Lung (tissue), 11 donors: ENCODE measurements at regions not wholly inside any gene's neighbourhood (a gene's known extent, or its start where the extent isn't known, plus 50 kb on each side); places are given as distances from the start of the nearest gene placed in this dataset.
"Not testable (repeated sequence)": the region's sequence is repeated elsewhere in the genome, so short reads cannot be mapped to it uniquely, and the experiment has no call there.

ENCODE experiments used
- ATAC-seq: fragments of 200-7000 bp; cut with Tn5 transposase; one replicate; pipeline ENCODE4 v1.9.1; 2020; ENCODE audit warnings: moderate number of reproducible peaks; ENCODE audit not compliant: insufficient read depth, low FRiP score
- DNase-seq, 3 donors: peaks; one replicate each; pipeline ENCODE4 v3.0.0-alpha.2; 2013 to 2017
- H3K27ac ChIP-seq, 2 donors: one replicate each; pipeline ENCODE4 v1.5.1; 2013; ENCODE audit warnings: mild to moderate bottlenecking in 2 of 2, moderate library complexity in 2 of 2, control low read depth in 1 of 2, inconsistent platforms in 1 of 2, low read depth in 1 of 2, low read length in 1 of 2
- H3K27me3 ChIP-seq, 3 donors: one replicate each; pipeline ENCODE4 v1.5.1; 2013; ENCODE audit warnings: low read length in 2 of 3; ENCODE audit not compliant: control insufficient read depth in 3 of 3, insufficient read depth in 3 of 3
- H3K36me3 ChIP-seq, 4 donors: one replicate each; pipeline ENCODE4 v1.5.1; 2013; ENCODE audit warnings: low read length in 4 of 4, mild to moderate bottlenecking in 1 of 4, moderate library complexity in 1 of 4; ENCODE audit not compliant: control insufficient read depth in 4 of 4, insufficient read depth in 4 of 4
- H3K4me1 ChIP-seq, 5 donors: one replicate each; pipeline ENCODE4 v1.5.1; 2013; ENCODE audit warnings: low read length in 5 of 5, mild to moderate bottlenecking in 2 of 5, moderate library complexity in 1 of 5; ENCODE audit not compliant: control insufficient read depth in 5 of 5, insufficient read depth in 5 of 5
- H3K4me3 ChIP-seq: one replicate; pipeline ENCODE4 v1.5.1; 2013; ENCODE audit warnings: mild to moderate bottlenecking, control low read depth, moderate library complexity
- H3K9ac ChIP-seq, 2 donors: one replicate each; pipeline ENCODE4 v1.5.1; 2013; ENCODE audit warnings: low read length in 2 of 2, control low read depth in 1 of 2; ENCODE audit not compliant: insufficient read depth in 1 of 2
- H3K9me3 ChIP-seq, 4 donors: one replicate each; pipeline ENCODE4 v1.5.1; 2013; ENCODE audit warnings: low read length in 3 of 4, mild to moderate bottlenecking in 1 of 4, moderate library complexity in 1 of 4; ENCODE audit not compliant: control insufficient read depth in 4 of 4, insufficient read depth in 3 of 4
- WGBS, 2 donors: extraction: QIAGEN DNeasy Blood & Tissue Kit; methylation state at CpG; one replicate each; pipeline ENCODE4 v1.1.7; 2013; 5-methylcytosine and 5-hydroxymethylcytosine counted together
- TF ChIP-seq, protein P1 (sequence below): IDR thresholded peaks from 2 replicates; pipeline ENCODE4 v1.5.1; 2012; ENCODE audit warnings: mild to moderate bottlenecking; ENCODE audit errors: control extremely low read depth, extremely low read depth
- donor health status: control.
- donor health status: control.
- donor health status: Bipolar disorder and iron deficiency.
- donor health status: healthy.
- donor health status: DM: yes; HTN: yes; CAD: no.

DNA sequence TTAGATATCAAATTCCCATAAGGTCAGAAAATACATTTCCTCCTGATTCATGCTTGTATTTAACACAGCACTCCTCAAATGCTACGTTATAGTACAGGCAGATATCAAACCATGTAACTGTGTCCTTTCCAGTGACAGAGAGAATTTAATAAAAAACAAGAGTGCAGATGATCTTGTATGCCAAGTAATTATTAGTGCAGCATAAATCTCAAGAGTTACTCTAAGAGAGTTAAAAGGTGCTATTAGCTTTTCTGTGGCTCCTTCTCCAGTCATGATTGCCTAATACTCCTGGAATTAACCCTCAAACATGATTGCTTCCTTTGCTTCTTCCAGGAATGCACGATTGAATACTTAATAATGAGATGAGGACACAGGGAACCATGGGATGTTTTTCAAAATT, 413.0 kb upstream of the DPH6 start:
- H3K36me3 ChIP-seq, result no peaks in the 10 kb centered on the region
- no peak overlapping the region for H3K4me3 ChIP-seq
- no peak overlapping the region for H3K27ac ChIP-seq
- no peak for ATAC-seq
- TF ChIP-seq, protein P1, sequence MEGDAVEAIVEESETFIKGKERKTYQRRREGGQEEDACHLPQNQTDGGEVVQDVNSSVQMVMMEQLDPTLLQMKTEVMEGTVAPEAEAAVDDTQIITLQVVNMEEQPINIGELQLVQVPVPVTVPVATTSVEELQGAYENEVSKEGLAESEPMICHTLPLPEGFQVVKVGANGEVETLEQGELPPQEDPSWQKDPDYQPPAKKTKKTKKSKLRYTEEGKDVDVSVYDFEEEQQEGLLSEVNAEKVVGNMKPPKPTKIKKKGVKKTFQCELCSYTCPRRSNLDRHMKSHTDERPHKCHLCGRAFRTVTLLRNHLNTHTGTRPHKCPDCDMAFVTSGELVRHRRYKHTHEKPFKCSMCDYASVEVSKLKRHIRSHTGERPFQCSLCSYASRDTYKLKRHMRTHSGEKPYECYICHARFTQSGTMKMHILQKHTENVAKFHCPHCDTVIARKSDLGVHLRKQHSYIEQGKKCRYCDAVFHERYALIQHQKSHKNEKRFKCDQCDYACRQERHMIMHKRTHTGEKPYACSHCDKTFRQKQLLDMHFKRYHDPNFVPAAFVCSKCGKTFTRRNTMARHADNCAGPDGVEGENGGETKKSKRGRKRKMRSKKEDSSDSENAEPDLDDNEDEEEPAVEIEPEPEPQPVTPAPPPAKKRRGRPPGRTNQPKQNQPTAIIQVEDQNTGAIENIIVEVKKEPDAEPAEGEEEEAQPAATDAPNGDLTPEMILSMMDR, result no peak
- H3K9me3 ChIP-seq, result no peaks in the 10 kb centered on the region
- no peak for DNase-seq
- H3K9ac ChIP-seq, result no peak overlapping the region
- peaks cover 0 to 8% (median 0%) of the 10 kb centered on the region in 5 donors for H3K4me1 ChIP-seq
- peaks cover 0 to 4% (median 0%) of the 10 kb centered on the region in 3 donors for H3K27me3 ChIP-seq
- whole genome bisulfite sequencing, 2 donors, result 26 to 49% methylated on average over 2 of the region's 2 CpGs

DNA sequence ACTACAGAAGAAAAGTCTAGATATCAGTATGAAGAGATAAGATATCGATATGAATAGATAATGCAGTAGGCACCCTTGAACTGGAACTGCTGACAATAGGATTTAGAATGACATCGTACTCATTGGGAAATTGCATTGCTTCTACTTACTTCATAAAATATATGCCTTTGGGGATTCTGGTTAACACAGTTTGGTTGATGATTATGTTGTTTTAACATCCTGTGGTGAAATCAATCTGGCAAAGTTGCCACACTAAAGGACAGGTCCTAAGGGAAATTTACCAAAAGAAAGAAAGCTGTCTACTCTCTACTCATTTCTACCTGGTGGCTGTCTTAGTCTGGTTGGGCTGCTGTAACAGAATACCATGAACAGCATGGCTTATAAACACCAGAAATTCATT, 417.4 kb upstream of the DPH6 start:
- H3K36me3 ChIP-seq, result no peaks in the 10 kb centered on the region
- H3K4me1 ChIP-seq, result no peaks in the 10 kb centered on the region
- no peak overlapping the region for H3K9ac ChIP-seq
- DNase-seq, result no peak
- WGBS, 2 donors, result 91 to 95% methylated on average over 2 of the region's 2 CpGs
- no peak overlapping the region for H3K4me3 ChIP-seq
- no peaks in the 10 kb centered on the region for H3K9me3 ChIP-seq
- no peaks in the 10 kb centered on the region for H3K27me3 ChIP-seq
- TF ChIP-seq, protein P1, result no peak
- no peak for ATAC-seq
- H3K27ac ChIP-seq, result no peak overlapping the region

DNA sequence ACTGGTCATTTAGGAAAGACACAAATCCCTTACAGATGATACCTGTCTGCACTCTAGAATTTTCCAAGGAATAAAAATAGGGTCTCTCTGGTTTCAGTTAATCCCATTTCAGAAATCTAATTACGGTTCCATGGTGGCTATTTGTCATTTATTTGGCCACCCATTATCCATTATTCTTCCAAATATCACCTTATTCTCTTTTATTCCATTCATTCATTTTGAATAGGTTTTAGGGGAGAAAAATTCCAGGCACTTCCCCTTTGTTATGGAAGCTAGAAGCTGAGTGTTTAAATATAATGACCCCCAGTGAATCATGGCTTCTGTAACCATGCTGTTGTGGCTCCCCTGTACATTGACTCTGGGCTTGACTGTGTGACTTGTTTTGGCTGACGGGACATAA, 420.8 kb upstream of the DPH6 start:
- DNase-seq, result no peak
- Histone ChIP-seq H3K36me3 (no peaks in the 10 kb centered on the region), H3K27ac (no peak overlapping the region), H3K4me3 (no peak overlapping the region), H3K4me1 (no peaks in the 10 kb centered on the region), H3K9me3 (no peaks in the 10 kb centered on the region), H3K27me3 (no peaks in the 10 kb centered on the region), H3K9ac (no peak overlapping the region)
- TF ChIP-seq, protein P1, result no peak
- ATAC-seq, result no peak
- WGBS, 2 donors, result 91 to 92% methylated on average over 2 of the region's 2 CpGs

DNA sequence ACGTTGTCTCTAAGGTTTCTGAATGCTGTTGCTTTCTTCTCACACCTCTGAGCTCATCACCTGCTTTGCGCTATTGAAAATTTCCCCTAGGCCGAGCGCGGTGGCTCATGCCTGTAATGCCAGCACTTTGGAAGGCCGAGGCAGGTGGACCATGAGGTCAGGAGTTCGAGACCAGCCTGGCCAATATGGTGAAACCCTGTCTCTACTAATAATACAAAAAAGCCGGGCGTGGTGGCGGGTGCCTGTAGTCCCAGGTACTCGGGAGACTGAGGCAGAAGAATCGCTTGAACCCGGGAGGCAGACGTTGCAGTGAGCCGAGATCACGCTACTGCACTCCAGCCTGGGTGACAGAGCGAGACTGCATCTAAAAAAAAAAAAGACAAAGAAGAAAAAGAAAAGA, 422.0 kb upstream of the DPH6 start:
- H3K4me1 ChIP-seq, H3K9ac ChIP-seq, ATAC-seq, H3K9me3 ChIP-seq, DNase-seq, H3K27ac ChIP-seq, H3K36me3 ChIP-seq, H3K4me3 ChIP-seq, H3K27me3 ChIP-seq: not testable (repeated sequence)
- WGBS, 2 donors, result 93 to 96% methylated on average over 17 of the region's 17 CpGs
